ENCODE measurements at regions not wholly inside any gene's neighbourhood (a gene's known extent, or its start where the extent isn't known, plus 50 kb on each side); places are given as distances from the start of the nearest gene placed in this dataset.

DNA sequence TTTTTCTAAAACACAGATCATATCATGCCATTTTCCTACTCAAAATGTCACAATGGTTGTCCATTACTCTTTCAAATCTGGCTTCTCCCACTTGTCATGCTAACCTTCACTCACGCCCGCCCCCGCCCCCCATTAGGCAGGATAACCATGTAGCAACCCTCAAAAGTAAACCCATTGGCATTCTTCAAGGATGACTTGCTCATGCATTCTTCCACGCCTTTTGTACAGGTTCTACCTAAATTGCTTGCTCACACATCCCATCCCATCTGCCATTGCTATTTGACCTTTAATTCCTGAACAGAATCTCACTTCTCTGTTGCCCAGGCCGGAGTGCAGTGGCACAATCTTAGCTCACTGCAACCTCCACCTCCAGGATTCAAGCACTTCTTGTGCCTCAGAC lies 389.3 kb downstream of the MCTP2 start:
- Histone ChIP-seq H2AFZ (ENCODE audit: control insufficient read depth, low read length) (no peak overlapping the region), H3K27me3 (ENCODE audit: control insufficient read depth, extremely low read depth, insufficient read depth, low read length) (no peaks in the 10 kb centered on the region), H3K4me3 (ENCODE audit: control insufficient read depth in 2 of 3, extremely low read depth in 1 of 3, insufficient read depth in 2 of 3, low read depth in 1 of 3, low read length in 3 of 3) (no peak overlapping the region), H3K79me2 (ENCODE audit: control insufficient read depth, insufficient read depth, low read length) (no peaks in the 10 kb centered on the region), H3K4me1 (ENCODE audit: control insufficient read depth, extremely low read depth, insufficient read depth, low read length) (no peaks in the 10 kb centered on the region), H3K4me2 (ENCODE audit: control insufficient read depth, extremely low read depth, insufficient read depth, low read depth, low read length) (no peak overlapping the region), H3K9ac (ENCODE audit: control insufficient read depth, extremely low read depth, insufficient read depth, low read length) (no peak overlapping the region), H3K9me1 (ENCODE audit: control insufficient read depth, extremely low read depth, insufficient read depth, low read length) (no peaks in the 10 kb centered on the region), H4K20me1 (ENCODE audit: control insufficient read depth, extremely low read depth, insufficient read depth, low read length) (no peaks in the 10 kb centered on the region), H3K27ac (ENCODE audit: control insufficient read depth, insufficient read depth, low read length) (no peak overlapping the region), H3K36me3 (ENCODE audit: control insufficient read depth in 2 of 2, extremely low read depth in 1 of 2, insufficient read depth in 2 of 2, low read length in 2 of 2) (no peaks in the 10 kb centered on the region), H3K9me3 (ENCODE audit: control insufficient read depth, low read depth, low read length) (no peaks in the 10 kb centered on the region)
- dilution Hi-C loops (cut with MboI; ENCODE audit: extremely low pct_ligation_motif_present, low sequenced_read_pairs), result no loop called here
- DNase-seq (ENCODE audit: low read depth, low spot score) (no peak), FAIRE-seq (no peak)
- TF ChIP-seq EZH2 (IDR thresholded peaks at IDR 0.05; ENCODE audit: low read length), result no peak
- TF ChIP-seq, protein P1, sequence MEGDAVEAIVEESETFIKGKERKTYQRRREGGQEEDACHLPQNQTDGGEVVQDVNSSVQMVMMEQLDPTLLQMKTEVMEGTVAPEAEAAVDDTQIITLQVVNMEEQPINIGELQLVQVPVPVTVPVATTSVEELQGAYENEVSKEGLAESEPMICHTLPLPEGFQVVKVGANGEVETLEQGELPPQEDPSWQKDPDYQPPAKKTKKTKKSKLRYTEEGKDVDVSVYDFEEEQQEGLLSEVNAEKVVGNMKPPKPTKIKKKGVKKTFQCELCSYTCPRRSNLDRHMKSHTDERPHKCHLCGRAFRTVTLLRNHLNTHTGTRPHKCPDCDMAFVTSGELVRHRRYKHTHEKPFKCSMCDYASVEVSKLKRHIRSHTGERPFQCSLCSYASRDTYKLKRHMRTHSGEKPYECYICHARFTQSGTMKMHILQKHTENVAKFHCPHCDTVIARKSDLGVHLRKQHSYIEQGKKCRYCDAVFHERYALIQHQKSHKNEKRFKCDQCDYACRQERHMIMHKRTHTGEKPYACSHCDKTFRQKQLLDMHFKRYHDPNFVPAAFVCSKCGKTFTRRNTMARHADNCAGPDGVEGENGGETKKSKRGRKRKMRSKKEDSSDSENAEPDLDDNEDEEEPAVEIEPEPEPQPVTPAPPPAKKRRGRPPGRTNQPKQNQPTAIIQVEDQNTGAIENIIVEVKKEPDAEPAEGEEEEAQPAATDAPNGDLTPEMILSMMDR (optimal IDR thresholded peaks at IDR 0.05 in 1 of 3, IDR thresholded peaks at IDR 0.05 in 1 of 3, conservative IDR thresholded peaks at IDR 0.05 in 1 of 3; ENCODE audit: extremely low read depth in 1 of 3, insufficient read depth in 2 of 3, low read length in 3 of 3), result no peak

DNA sequence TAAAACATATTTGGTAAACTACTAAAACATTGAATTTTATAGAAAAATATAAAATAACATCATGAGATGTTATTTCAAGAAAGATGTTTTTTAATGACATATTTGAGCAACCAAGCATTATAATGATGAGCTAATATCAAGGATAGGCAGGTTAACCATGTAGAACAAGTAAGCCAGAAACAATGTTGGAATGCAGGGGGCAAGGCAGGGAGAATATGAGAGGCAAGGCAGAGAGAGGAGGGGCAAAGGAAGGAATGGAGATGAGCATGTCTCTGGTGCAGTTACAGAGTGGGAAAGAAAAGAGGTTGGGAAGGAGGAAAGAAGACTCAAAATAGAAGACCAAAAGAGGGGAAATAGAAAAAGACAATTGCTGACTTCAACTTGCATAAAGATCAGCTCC lies 390.4 kb downstream of the MCTP2 start:
- H3K9me1 ChIP-seq (ENCODE audit: control insufficient read depth, extremely low read depth, insufficient read depth, low read length), result no peaks in the 10 kb centered on the region
- H3K9me3 ChIP-seq (ENCODE audit: control insufficient read depth, low read depth, low read length), result no peaks in the 10 kb centered on the region
- H3K9ac ChIP-seq (ENCODE audit: control insufficient read depth, extremely low read depth, insufficient read depth, low read length), result no peak overlapping the region
- no peaks in the 10 kb centered on the region for H3K36me3 ChIP-seq (ENCODE audit: control insufficient read depth in 2 of 2, extremely low read depth in 1 of 2, insufficient read depth in 2 of 2, low read length in 2 of 2)
- DNase-seq (ENCODE audit: low read depth, low spot score), result no peak
- no peak for FAIRE-seq
- no peak overlapping the region for H2AFZ ChIP-seq (ENCODE audit: control insufficient read depth, low read length)
- TF ChIP-seq EZH2 (IDR thresholded peaks at IDR 0.05; ENCODE audit: low read length), result no peak
- TF ChIP-seq, protein P1 (optimal IDR thresholded peaks at IDR 0.05 in 1 of 3, IDR thresholded peaks at IDR 0.05 in 1 of 3, conservative IDR thresholded peaks at IDR 0.05 in 1 of 3; ENCODE audit: extremely low read depth in 1 of 3, insufficient read depth in 2 of 3, low read length in 3 of 3), result no peak
- dilution Hi-C loops (cut with MboI; ENCODE audit: extremely low pct_ligation_motif_present, low sequenced_read_pairs), result no loop called here
- H3K4me2 ChIP-seq (ENCODE audit: control insufficient read depth, extremely low read depth, insufficient read depth, low read depth, low read length), result no peak overlapping the region
- no peak overlapping the region for H3K4me3 ChIP-seq (ENCODE audit: control insufficient read depth in 2 of 3, extremely low read depth in 1 of 3, insufficient read depth in 2 of 3, low read depth in 1 of 3, low read length in 3 of 3)
- H4K20me1 ChIP-seq (ENCODE audit: control insufficient read depth, extremely low read depth, insufficient read depth, low read length), result no peaks in the 10 kb centered on the region
- no peaks in the 10 kb centered on the region for H3K4me1 ChIP-seq (ENCODE audit: control insufficient read depth, extremely low read depth, insufficient read depth, low read length)
- H3K79me2 ChIP-seq (ENCODE audit: control insufficient read depth, insufficient read depth, low read length), result no peaks in the 10 kb centered on the region
- no peak overlapping the region for H3K27ac ChIP-seq (ENCODE audit: control insufficient read depth, insufficient read depth, low read length)
- H3K27me3 ChIP-seq (ENCODE audit: control insufficient read depth, extremely low read depth, insufficient read depth, low read length), result no peaks in the 10 kb centered on the region

All from keratinocyte (primary cell).